ENCODE measurements at regions not wholly inside any gene's neighbourhood (a gene's known extent, or its start where the extent isn't known, plus 50 kb on each side); places are given as distances from the start of the nearest gene placed in this dataset.

- no peak overlapping the region for H3K4me3 ChIP-seq (replicated peaks; ENCODE audit: insufficient read depth, low read length)
- no peaks in the 10 kb centered on the region for H3K27me3 ChIP-seq (ENCODE audit: insufficient read depth, poor library complexity, severe bottlenecking)
- TF ChIP-seq GABPA (IDR thresholded peaks at IDR 0.05; ENCODE audit: low read depth), result no peak
- no peak for TF ChIP-seq SPI1 (IDR thresholded peaks at IDR 0.05; ENCODE audit: borderline replicate concordance, low read depth)
- no peak for TF ChIP-seq CTCF (IDR thresholded peaks at IDR 0.05; ENCODE audit: insufficient read depth, low read length)
- no peak for TF ChIP-seq POLR2AphosphoS5 (IDR thresholded peaks at IDR 0.05; ENCODE audit: low read depth)
- no peak for TF ChIP-seq REST (IDR thresholded peaks at IDR 0.05; ENCODE audit: insufficient replicate concordance, low read depth)
- no peak overlapping the region for H3K27ac ChIP-seq (replicated peaks)
- DNase-seq (ENCODE audit: low read depth in 1 of 2, low spot score in 1 of 2), result no peak
Measured at GRCh38 chr1:172863031-172863430, 187.7 kb downstream of the TNFSF18 start.

- DNase-seq (ENCODE audit: low read depth in 1 of 2, low spot score in 1 of 2), result no peak
- TF ChIP-seq GABPA (IDR thresholded peaks at IDR 0.05; ENCODE audit: low read depth) (no peak), POLR2AphosphoS5 (IDR thresholded peaks at IDR 0.05; ENCODE audit: low read depth) (no peak)
- no peak overlapping the region for H3K27ac ChIP-seq (replicated peaks)
- no peak overlapping the region for H3K4me3 ChIP-seq (replicated peaks; ENCODE audit: insufficient read depth, low read length)
- no peaks in the 10 kb centered on the region for H3K27me3 ChIP-seq (ENCODE audit: insufficient read depth, poor library complexity, severe bottlenecking)
Measured at GRCh38 chr1:172867216-172867818, 183.4 kb downstream of the TNFSF18 start.

- TF ChIP-seq SPI1 (IDR thresholded peaks at IDR 0.05; ENCODE audit: borderline replicate concordance, low read depth) (no peak), GABPA (IDR thresholded peaks at IDR 0.05; ENCODE audit: low read depth) (no peak), REST (IDR thresholded peaks at IDR 0.05; ENCODE audit: insufficient replicate concordance, low read depth) (no peak)
- Histone ChIP-seq H3K27me3 (ENCODE audit: insufficient read depth, poor library complexity, severe bottlenecking) (no peaks in the 10 kb centered on the region), H3K4me3 (replicated peaks; ENCODE audit: insufficient read depth, low read length) (no peak overlapping the region), H3K27ac (replicated peaks) (no peak overlapping the region)
- DNase-seq (ENCODE audit: low read depth in 1 of 2, low spot score in 1 of 2), result no peak
Measured at GRCh38 chr1:172870901-172871606, 179.7 kb downstream of the TNFSF18 start.

- TF ChIP-seq POLR2AphosphoS5 (IDR thresholded peaks at IDR 0.05; ENCODE audit: low read depth), result no peak
- no peak for TF ChIP-seq CTCF (IDR thresholded peaks at IDR 0.05; ENCODE audit: insufficient read depth, low read length)
- no peak for TF ChIP-seq REST (IDR thresholded peaks at IDR 0.05; ENCODE audit: insufficient replicate concordance, low read depth)
- no peak for TF ChIP-seq GABPA (IDR thresholded peaks at IDR 0.05; ENCODE audit: low read depth)
- no peak for TF ChIP-seq SPI1 (IDR thresholded peaks at IDR 0.05; ENCODE audit: borderline replicate concordance, low read depth)
- Histone ChIP-seq H3K4me3 (replicated peaks; ENCODE audit: insufficient read depth, low read length) (no peak overlapping the region), H3K27me3 (ENCODE audit: insufficient read depth, poor library complexity, severe bottlenecking) (no peaks in the 10 kb centered on the region), H3K27ac (replicated peaks) (no peak overlapping the region)
- no peak for DNase-seq (ENCODE audit: low read depth in 1 of 2, low spot score in 1 of 2)
Measured at GRCh38 chr1:172874950-172875349, 175.8 kb downstream of the TNFSF18 start.
